SHP77 treated with DMSO at 0.1 percent for 48 hours (cell line): ENCODE measurements at regions not wholly inside any gene's neighbourhood (a gene's known extent, or its start where the extent isn't known, plus 50 kb on each side); places are given as distances from the start of the nearest gene placed in this dataset.
"Not testable (repeated sequence)": the region's sequence is repeated elsewhere in the genome, so short reads cannot be mapped to it uniquely, and the experiment has no call there.

Experiments
- DNase-seq: peaks from one replicate; lab custom pipeline; 2025; lab: John Stamatoyannopoulos, UW

GRCh38 chr4:59608466-59608865, 1591.7 kb upstream of the ADGRL3 start:
- DNase-seq: no peak

- DNase-seq: no peak
Measured at GRCh38 chr4:59612235-59612634, 1587.9 kb upstream of the ADGRL3 start.

GRCh38 chr4:59615316-59615715, 1584.8 kb upstream of the ADGRL3 start:
- DNase-seq: no peak

GRCh38 chr4:59629348-59629747, 1570.8 kb upstream of the ADGRL3 start:
- no peak for DNase-seq

GRCh38 chr4:59630235-59630634, 1569.9 kb upstream of the ADGRL3 start:
- no peak for DNase-seq

- DNase-seq: no peak
Measured at GRCh38 chr4:59630922-59631321, 1569.2 kb upstream of the ADGRL3 start.

GRCh38 chr4:59637596-59637995, 1562.5 kb upstream of the ADGRL3 start:
- DNase-seq: no peak

- DNase-seq: no peak
Measured at GRCh38 chr4:59643682-59644081, 1556.4 kb upstream of the ADGRL3 start.

- no peak for DNase-seq
Measured at GRCh38 chr4:59644765-59645164, 1555.4 kb upstream of the ADGRL3 start.

GRCh38 chr4:59646082-59646481, 1554.0 kb upstream of the ADGRL3 start:
- DNase-seq: no peak

GRCh38 chr4:59647011-59647410, 1553.1 kb upstream of the ADGRL3 start:
- no peak for DNase-seq

GRCh38 chr4:59647500-59647899, 1552.6 kb upstream of the ADGRL3 start:
- no peak for DNase-seq

GRCh38 chr4:59650861-59651260, 1549.3 kb upstream of the ADGRL3 start:
- DNase-seq: no peak

GRCh38 chr4:59655996-59656395, 1544.1 kb upstream of the ADGRL3 start:
- DNase-seq: no peak

- no peak for DNase-seq
Measured at GRCh38 chr4:59664771-59665170, 1535.4 kb upstream of the ADGRL3 start.

- no peak for DNase-seq
Measured at GRCh38 chr4:59666645-59667044, 1533.5 kb upstream of the ADGRL3 start.

- DNase-seq: no peak
Measured at GRCh38 chr4:59671037-59671436, 1529.1 kb upstream of the ADGRL3 start.

GRCh38 chr4:59676389-59676788, 1523.7 kb upstream of the ADGRL3 start:
- DNase-seq: no peak

- not testable (repeated sequence) for DNase-seq
Measured at GRCh38 chr4:59676992-59677391, 1523.1 kb upstream of the ADGRL3 start.

- DNase-seq: no peak
Measured at GRCh38 chr4:59685626-59686025, 1514.5 kb upstream of the ADGRL3 start.

GRCh38 chr4:59689149-59689548, 1511.0 kb upstream of the ADGRL3 start:
- peak; percentile 54 for DNase-seq

GRCh38 chr4:59695355-59696053, 1504.6 kb upstream of the ADGRL3 start:
- no peak for DNase-seq

GRCh38 chr4:59698041-59698440, 1502.1 kb upstream of the ADGRL3 start:
- DNase-seq: no peak

GRCh38 chr4:59700651-59701050, 1499.5 kb upstream of the ADGRL3 start:
- DNase-seq: no peak
